T1000 (cell line): ENCODE measurements at regions not wholly inside any gene's neighbourhood (a gene's known extent, or its start where the extent isn't known, plus 50 kb on each side); places are given as distances from the start of the nearest gene placed in this dataset.

Experiments used
- DNase-seq: peaks from one replicate; lab custom pipeline; 2025; ENCODE audit warnings: mixed read lengths; lab: John Stamatoyannopoulos, UW

GRCh38 chr9:27625751-27626150 is 52.5 kb upstream of the C9orf72 start:
- DNase-seq = no peak

GRCh38 chr9:27626244-27627187 is 53.2 kb upstream of the C9orf72 start:
- no peak for DNase-seq

DNA sequence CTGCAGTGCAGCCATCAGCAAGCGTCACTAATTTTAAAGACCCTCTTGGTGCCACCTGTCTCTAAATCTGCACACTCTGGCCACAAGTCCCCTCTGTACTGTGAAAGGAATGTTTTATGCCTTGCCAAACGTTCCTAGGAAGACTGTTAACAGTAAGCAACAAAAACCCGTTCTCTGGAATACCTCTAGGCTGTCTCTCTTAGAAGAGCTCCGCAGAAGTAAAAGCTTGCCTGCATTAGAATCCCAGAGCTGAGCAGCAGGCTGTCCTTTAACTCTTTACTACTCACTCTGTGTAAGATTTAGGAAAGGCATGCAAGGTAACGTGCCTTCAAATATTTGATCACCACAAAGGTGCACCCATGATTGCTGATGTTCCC is 53.9 kb upstream of the C9orf72 start:
- no peak for DNase-seq

DNA sequence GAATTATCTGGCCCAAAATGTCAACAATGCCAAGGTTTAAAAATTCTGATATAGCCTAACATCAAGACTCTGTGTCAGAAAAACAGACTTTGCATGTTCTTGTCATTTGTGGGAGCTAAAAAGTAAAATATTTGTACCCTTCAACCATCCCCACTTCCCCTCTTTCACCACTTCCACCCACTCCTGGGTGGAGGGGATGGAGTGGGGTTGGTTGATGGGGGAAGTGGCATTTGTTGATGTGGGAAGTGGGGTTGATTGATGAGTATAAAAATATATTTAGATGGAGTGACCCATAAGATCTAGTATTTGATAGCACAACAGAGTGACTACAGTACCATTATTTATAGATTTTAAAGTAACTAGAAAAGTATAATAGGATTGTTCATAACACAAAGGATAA is 55.0 kb upstream of the C9orf72 start:
- DNase-seq = no peak

DNA sequence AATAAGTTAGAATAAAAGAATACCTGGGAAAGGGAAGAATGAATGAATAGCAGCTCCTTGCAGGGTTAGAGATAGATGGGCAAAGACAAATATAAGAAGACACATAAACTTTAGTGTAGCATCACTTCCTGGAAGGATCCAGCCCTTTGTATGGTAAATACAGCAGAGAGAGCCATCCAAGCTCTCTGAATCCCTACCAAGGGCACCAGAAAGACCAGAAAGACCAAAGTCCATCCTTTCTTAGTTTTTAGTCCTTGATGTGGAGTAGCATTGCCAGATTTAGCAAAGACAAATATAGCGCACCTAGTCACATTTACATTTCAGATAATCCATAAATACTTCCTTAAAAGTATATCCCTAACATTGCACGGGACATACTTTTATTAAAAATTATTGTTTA is 56.1 kb upstream of the C9orf72 start:
- DNase-seq = no peak

GRCh38 chr9:27632254-27632653 is 59.0 kb upstream of the C9orf72 start:
- no peak for DNase-seq

DNA sequence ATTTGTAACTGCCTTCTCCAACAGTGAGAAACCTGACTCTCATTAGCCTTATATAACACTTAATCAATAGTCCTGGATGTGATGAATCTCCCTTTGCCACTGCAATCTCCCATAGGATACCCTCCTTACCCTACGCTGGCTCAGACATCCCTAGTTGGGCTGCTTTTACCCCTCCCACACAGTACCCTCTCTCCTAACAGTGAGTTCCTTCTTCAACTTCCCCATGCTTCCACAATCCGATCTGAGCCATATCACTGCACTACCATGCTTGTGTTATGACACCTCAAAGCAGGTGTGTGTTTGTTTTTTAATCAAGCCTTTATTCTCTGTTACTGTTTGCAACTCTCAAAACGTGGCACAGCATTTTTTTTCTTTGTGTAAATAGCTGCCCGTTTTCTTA is 60.5 kb upstream of the C9orf72 start:
- no peak for DNase-seq

DNA sequence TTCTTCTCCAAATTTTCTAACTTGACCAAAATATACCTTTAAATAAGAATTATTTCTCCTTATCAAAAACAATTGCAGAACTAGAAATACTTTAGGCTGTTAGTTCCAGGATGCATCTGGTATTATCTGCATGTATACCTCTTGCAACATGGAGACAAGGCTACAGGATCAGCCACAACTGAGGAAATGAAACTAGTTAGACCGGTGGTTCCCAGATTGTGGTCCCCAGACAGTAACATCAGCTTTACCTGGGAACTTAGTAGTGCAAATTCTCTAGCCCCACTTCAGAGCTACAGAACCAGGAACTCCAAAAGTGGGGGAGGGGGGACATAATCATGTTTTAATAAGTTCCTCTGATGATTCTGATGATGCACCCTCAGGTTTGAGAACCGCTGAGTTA is 61.6 kb upstream of the C9orf72 start:
- no peak for DNase-seq

DNA sequence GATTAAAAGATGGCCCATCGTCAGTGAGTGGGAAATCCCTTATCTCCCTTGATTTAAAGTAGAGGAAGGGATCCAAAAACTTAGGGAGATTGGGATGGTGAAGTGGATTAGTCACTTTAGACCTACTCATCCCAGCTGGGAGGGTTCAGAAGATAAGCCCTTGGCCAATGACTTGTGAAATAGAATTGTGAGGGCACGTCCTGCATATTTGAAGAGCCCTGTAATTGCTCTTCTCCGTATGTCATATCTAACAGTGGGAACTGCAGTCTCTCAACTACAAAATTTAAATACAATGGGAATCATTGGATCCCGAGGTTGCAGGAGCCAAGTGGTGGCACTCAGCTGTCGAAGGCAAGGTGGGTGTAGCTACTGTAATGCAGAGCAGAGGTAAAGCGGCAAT is 65.4 kb upstream of the C9orf72 start:
- DNase-seq = no peak

DNA sequence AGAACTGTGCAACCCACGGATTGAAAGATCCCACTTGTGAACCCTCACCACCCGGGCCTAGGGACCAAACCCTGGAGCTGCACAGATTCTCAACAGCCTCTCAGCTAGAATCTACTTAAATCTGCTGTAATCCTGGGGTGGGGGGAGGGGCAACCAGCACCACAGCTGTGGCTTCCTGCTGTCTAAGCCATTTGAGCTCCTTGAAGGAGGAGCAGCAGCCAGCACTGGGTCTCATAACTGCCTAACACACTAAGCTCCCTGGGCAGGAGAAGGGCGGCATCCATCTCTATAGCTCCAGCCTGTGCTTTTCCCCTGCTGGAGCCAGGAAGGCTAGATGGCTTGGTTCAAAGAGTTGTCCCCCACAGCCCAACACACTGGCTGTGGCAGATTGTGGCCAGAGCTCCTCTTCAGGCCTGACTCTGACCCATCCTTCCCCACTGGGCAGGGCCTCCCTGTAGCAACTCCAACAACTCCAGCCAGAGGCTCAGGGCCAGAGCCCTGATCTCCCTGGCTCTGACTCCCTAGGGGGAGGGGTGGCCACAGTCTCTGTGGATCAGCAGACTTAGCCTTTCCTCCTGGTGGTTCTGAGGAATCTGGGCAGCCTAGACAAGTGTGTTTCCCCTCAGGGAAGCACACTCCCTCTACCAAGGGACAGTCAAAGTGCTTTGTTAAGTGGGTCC is 72.0 kb upstream of the C9orf72 start:
- DNase-seq = no peak

DNA sequence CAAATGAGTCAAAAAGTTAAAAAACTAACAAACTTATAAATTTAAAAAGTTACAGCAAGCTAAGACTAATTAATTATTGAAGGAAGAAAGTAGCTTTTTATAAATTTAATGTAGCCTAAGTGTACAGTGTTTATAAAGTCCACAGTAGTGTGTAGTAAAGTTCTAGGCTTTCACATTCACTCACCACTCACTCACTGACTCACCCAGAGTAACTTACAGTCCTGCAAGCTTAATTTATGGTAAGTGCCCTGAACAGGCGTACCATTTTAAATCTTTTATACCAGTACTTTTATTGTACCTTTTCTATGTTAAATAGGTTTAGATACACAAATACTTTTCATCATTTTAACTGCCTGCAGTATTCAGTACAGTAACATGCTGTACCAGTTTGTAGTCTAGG is 80.0 kb upstream of the C9orf72 start:
- no peak for DNase-seq

GRCh38 chr9:27653957-27654356 is 80.7 kb upstream of the C9orf72 start:
- no peak for DNase-seq

GRCh38 chr9:27654629-27655285 is 81.5 kb upstream of the C9orf72 start:
- no peak for DNase-seq

- no peak for DNase-seq
These were observed 82.2 kb upstream of the C9orf72 start for GRCh38 chr9:27655441-27655840.

- no peak for DNase-seq
These were observed 85.7 kb upstream of the C9orf72 start for GRCh38 chr9:27659001-27659400.

- no peak for DNase-seq
These were observed 86.3 kb upstream of the C9orf72 start for GRCh38 chr9:27659571-27659970.

DNA sequence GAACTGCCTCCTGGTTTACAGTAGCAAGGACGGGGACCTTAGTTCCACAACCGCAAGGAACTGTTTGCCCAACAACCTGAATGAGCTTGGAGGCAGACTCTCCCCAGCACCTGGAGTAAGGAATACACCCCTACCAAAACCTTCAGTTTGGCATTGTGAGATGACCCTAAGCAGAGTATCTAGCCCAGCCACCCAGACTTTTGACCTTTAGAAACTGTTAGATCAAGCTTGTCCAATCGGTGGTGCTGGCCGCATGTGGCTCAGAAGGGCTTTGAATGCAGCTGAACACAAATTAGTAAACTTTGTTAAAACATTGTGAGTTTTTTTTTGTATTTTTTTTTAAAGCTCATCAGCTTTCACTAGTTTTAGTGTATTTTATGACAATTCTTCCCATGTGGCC is 86.9 kb upstream of the C9orf72 start:
- no peak for DNase-seq

DNA sequence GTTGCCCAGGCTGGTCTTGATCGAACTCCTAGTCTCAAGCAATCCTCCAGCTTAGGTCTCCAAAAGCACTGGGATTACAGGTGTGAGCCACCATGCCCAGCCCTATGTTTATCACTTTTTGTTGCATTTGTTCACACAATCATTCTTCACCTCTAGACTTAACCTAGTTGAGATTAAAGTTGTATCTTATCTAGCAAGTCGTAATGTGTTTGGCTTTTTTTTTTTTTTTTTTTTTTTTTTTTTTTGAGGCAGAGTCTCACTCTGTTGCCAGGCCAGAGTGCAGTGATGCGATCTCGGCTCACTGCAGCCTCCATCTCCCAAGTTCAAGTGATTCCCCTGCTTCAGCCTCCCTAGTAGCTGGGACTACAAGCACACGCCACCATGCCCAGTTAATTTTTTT is 90.2 kb upstream of the C9orf72 start:
- no peak for DNase-seq

DNA sequence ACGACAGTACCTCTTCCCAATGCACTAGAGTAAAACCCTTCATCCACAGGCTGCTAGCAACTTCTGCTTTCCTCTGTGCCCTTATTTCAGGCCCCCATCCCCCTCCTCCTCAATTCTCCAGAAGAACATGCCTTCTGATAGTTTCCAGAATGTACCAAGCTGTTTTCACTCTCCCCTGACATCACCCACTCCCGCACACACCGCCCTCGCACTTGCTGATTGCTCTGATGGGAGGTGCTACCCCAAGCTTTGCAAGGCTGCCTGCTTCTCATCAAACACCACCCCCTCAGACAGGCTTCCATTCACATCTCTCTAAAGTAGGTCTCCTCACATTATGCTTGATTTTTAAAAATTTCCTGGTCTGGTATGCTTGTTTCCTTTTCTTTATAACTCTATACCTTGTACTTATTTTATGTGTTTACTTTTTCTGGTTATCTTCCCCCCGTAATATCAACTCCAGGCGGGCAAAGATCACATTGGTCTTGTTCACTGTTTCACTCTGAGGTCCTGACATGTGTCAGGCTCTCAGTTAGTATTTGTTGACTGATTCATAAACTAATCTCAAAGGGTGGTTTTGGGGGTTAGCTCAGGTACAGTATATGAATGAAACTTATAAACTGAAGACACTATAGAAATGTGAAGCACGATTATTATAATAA is 91.0 kb upstream of the C9orf72 start:
- DNase-seq = no peak

DNA sequence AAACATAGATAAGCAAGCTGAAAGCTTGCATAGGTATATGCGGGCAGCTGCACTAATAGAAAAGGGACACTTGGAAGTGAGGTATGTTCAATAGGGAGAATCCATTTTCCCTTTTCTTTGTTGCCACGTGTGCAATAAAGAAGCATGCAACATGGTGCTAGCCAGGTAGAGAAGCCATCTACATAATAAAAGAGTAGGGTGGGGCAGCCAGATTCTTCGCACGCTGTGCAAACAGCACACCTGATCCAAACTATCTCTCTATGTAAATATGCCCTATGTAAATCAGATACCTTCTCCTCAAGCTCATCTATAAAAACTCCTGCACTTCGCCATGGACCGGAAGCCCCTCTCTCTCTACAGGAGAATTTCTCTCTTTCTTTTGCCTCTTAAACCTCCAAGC is 91.9 kb upstream of the C9orf72 start:
- DNase-seq = no peak

DNA sequence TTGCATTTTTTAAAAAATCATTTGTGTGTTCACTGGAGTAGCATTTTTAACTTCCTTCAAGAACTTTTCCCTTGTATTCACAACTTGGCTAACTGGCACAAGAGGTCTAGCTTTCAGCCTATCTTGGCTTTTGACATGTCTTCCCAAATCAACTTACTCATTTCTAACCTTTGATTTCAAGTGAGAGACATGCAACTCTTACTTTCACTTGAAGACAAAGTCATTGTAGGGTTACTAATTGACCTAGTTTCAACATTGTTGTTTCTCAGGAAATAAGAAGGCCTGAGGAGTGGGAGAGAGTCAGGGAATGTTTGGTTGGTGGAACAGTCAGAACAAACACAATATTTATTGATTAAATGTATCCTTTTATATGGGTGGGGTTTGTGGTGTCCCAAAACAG is 95.0 kb upstream of the C9orf72 start:
- DNase-seq = no peak

GRCh38 chr9:27671636-27672035 is 98.4 kb upstream of the C9orf72 start:
- no peak for DNase-seq
